DND-41 (cell line): ENCODE measurements at regions not wholly inside any gene's neighbourhood (a gene's known extent, or its start where the extent isn't known, plus 50 kb on each side); places are given as distances from the start of the nearest gene placed in this dataset.

Experiments used
- EZH2 ChIP-seq: IDR thresholded peaks from 3 replicates; pipeline ENCODE4 v1.6.1; 2012; ENCODE audit warnings: borderline replicate concordance, low read depth, mild to moderate bottlenecking, moderate library complexity, low read length, inconsistent platforms; ENCODE audit not compliant: severe bottlenecking
- TF ChIP-seq, protein P1 (sequence below): IDR thresholded peaks from 2 replicates; pipeline ENCODE4 v1.5.1; 2012; ENCODE audit warnings: borderline replicate concordance, low read length, moderate library complexity, mild to moderate bottlenecking; ENCODE audit not compliant: poor library complexity, severe bottlenecking; ENCODE audit errors: extremely low read depth

DNA sequence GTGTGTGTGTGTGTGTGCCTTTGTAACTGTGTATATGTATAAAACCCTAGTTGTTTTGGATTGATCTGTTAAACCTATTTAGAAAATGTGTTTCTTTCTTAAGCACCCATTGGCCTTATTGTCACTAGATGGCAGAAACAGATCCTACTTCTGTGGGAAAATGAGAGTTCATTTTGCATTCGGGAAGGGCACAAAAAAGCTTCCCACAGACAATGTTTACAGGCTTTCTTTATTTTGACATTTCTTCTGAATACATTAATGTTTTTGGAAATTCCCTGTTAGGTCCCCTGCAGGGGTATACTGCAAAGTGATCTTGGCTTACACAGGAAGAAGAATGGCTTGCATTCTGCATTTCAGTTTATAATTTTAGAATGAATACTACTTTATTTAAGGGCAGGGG is 481.8 kb upstream of the ARRDC3 start:
- TF ChIP-seq, protein P1, sequence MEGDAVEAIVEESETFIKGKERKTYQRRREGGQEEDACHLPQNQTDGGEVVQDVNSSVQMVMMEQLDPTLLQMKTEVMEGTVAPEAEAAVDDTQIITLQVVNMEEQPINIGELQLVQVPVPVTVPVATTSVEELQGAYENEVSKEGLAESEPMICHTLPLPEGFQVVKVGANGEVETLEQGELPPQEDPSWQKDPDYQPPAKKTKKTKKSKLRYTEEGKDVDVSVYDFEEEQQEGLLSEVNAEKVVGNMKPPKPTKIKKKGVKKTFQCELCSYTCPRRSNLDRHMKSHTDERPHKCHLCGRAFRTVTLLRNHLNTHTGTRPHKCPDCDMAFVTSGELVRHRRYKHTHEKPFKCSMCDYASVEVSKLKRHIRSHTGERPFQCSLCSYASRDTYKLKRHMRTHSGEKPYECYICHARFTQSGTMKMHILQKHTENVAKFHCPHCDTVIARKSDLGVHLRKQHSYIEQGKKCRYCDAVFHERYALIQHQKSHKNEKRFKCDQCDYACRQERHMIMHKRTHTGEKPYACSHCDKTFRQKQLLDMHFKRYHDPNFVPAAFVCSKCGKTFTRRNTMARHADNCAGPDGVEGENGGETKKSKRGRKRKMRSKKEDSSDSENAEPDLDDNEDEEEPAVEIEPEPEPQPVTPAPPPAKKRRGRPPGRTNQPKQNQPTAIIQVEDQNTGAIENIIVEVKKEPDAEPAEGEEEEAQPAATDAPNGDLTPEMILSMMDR: no peak
- TF ChIP-seq EZH2: no peak
